HCEC 1CT (cell line): ENCODE measurements at regions not wholly inside any gene's neighbourhood (a gene's known extent, or its start where the extent isn't known, plus 50 kb on each side); places are given as distances from the start of the nearest gene placed in this dataset.

Experiments used
- DNase-seq: peaks from one replicate; pipeline ENCODE4 v3.0.0-alpha.2; 2017

GRCh38 chr5:5929291-5930020 is 448.9 kb downstream of the MED10 start:
- DNase-seq: no peak

- no peak for DNase-seq
These were observed 453.2 kb downstream of the MED10 start for GRCh38 chr5:5925191-5925590.

- DNase-seq: no peak
These were observed 458.9 kb downstream of the MED10 start for GRCh38 chr5:5919411-5919810.

GRCh38 chr5:5906778-5907177 is 471.6 kb downstream of the MED10 start:
- no peak for DNase-seq

GRCh38 chr5:5905186-5905585 is 473.2 kb downstream of the MED10 start:
- DNase-seq: no peak

GRCh38 chr5:5904113-5904512 is 474.2 kb downstream of the MED10 start:
- DNase-seq: no peak

- DNase-seq: no peak
These were observed 475.4 kb downstream of the MED10 start for GRCh38 chr5:5902678-5903646.

- DNase-seq: no peak
These were observed 477.9 kb downstream of the ICE1 start for GRCh38 chr5:5900350-5900749.

GRCh38 chr5:5899716-5900115 is 477.2 kb downstream of the ICE1 start:
- no peak for DNase-seq

GRCh38 chr5:5888284-5888683 is 465.8 kb downstream of the ICE1 start:
- DNase-seq: no peak

- no peak for DNase-seq
These were observed 465.4 kb downstream of the ICE1 start for GRCh38 chr5:5887833-5888232.

GRCh38 chr5:5886812-5887486 is 464.5 kb downstream of the ICE1 start:
- DNase-seq: no peak

GRCh38 chr5:5886353-5886752 is 463.9 kb downstream of the ICE1 start:
- DNase-seq: no peak

- DNase-seq: no peak
These were observed 463.3 kb downstream of the ICE1 start for GRCh38 chr5:5885782-5886181.

GRCh38 chr5:5884593-5884992 is 462.1 kb downstream of the ICE1 start:
- no peak for DNase-seq

- no peak for DNase-seq
These were observed 461.1 kb downstream of the ICE1 start for GRCh38 chr5:5883562-5883961.

GRCh38 chr5:5883146-5883545 is 460.7 kb downstream of the ICE1 start:
- no peak for DNase-seq

GRCh38 chr5:5882706-5883105 is 460.2 kb downstream of the ICE1 start:
- DNase-seq: no peak

- DNase-seq: no peak
These were observed 458.8 kb downstream of the ICE1 start for GRCh38 chr5:5881294-5881693.

GRCh38 chr5:5880077-5880763 is 457.7 kb downstream of the ICE1 start:
- no peak for DNase-seq

GRCh38 chr5:5857396-5857795 is 434.9 kb downstream of the ICE1 start:
- DNase-seq: no peak

GRCh38 chr5:5854087-5854486 is 431.6 kb downstream of the ICE1 start:
- DNase-seq: no peak

- no peak for DNase-seq
These were observed 416.0 kb downstream of the ICE1 start for GRCh38 chr5:5838493-5838892.
